ENCODE measurements at regions not wholly inside any gene's neighbourhood (a gene's known extent, or its start where the extent isn't known, plus 50 kb on each side); places are given as distances from the start of the nearest gene placed in this dataset.

- no peak for TF ChIP-seq RAD21 (IDR thresholded peaks at IDR 0.05; ENCODE audit: low read depth)
- no peak for TF ChIP-seq MAX (IDR thresholded peaks at IDR 0.05)
- TF ChIP-seq TEAD4 (IDR thresholded peaks at IDR 0.05) = no peak
- TF ChIP-seq EP300 (IDR thresholded peaks at IDR 0.05; ENCODE audit: borderline replicate concordance) = no peak
- TF ChIP-seq CEBPB (IDR thresholded peaks at IDR 0.05) = no peak
- TF ChIP-seq CREB1 (IDR thresholded peaks at IDR 0.05; ENCODE audit: low read depth) = no peak
- no peak for TF ChIP-seq USF1 (IDR thresholded peaks at IDR 0.05)
- TF ChIP-seq TAF1 (IDR thresholded peaks at IDR 0.05; ENCODE audit: low read depth) = no peak
- no peak for TF ChIP-seq ZBTB7A (IDR thresholded peaks at IDR 0.05; ENCODE audit: low read depth)
- no peak for TF ChIP-seq TCF12 (IDR thresholded peaks at IDR 0.05; ENCODE audit: low read depth)
- TF ChIP-seq YY1 (IDR thresholded peaks at IDR 0.05; ENCODE audit: low read depth) = no peak
- no peak for TF ChIP-seq FOXM1 (IDR thresholded peaks at IDR 0.05; ENCODE audit: borderline replicate concordance, low read depth)
- TF ChIP-seq NFIC (IDR thresholded peaks at IDR 0.05) = no peak
- no peak for TF ChIP-seq REST (IDR thresholded peaks at IDR 0.05; ENCODE audit: low read depth)
- TF ChIP-seq EGR1 (IDR thresholded peaks at IDR 0.05) = no peak
Measured at GRCh38 chr16:77553130-77553529, 118.3 kb upstream of the ADAMTS18 start.

- TF ChIP-seq EGR1 (IDR thresholded peaks at IDR 0.05) (no peak), EP300 (IDR thresholded peaks at IDR 0.05; ENCODE audit: borderline replicate concordance) (no peak), REST (IDR thresholded peaks at IDR 0.05; ENCODE audit: low read depth) (no peak), FOXM1 (IDR thresholded peaks at IDR 0.05; ENCODE audit: borderline replicate concordance, low read depth) (no peak), RAD21 (IDR thresholded peaks at IDR 0.05; ENCODE audit: low read depth) (no peak), MAX (IDR thresholded peaks at IDR 0.05) (no peak)
Measured at GRCh38 chr16:77555126-77555525, 120.3 kb upstream of the ADAMTS18 start.

- TF ChIP-seq RAD21 (IDR thresholded peaks at IDR 0.05; ENCODE audit: low read depth) = no peak
- TF ChIP-seq MAX (IDR thresholded peaks at IDR 0.05) = no peak
- TF ChIP-seq TCF12 (IDR thresholded peaks at IDR 0.05; ENCODE audit: low read depth) = no peak
- TF ChIP-seq YY1 (IDR thresholded peaks at IDR 0.05; ENCODE audit: low read depth) = no peak
- no peak for TF ChIP-seq FOXM1 (IDR thresholded peaks at IDR 0.05; ENCODE audit: borderline replicate concordance, low read depth)
- no peak for TF ChIP-seq ZBTB7A (IDR thresholded peaks at IDR 0.05; ENCODE audit: low read depth)
- TF ChIP-seq TEAD4 (IDR thresholded peaks at IDR 0.05) = no peak
- TF ChIP-seq USF1 (IDR thresholded peaks at IDR 0.05) = no peak
- TF ChIP-seq EP300 (IDR thresholded peaks at IDR 0.05; ENCODE audit: borderline replicate concordance) = no peak
- TF ChIP-seq EGR1 (IDR thresholded peaks at IDR 0.05) = no peak
- no peak for TF ChIP-seq NFIC (IDR thresholded peaks at IDR 0.05)
- no peak for TF ChIP-seq CEBPB (IDR thresholded peaks at IDR 0.05)
- TF ChIP-seq REST (IDR thresholded peaks at IDR 0.05; ENCODE audit: low read depth) = no peak
- no peak for TF ChIP-seq TAF1 (IDR thresholded peaks at IDR 0.05; ENCODE audit: low read depth)
Measured at GRCh38 chr16:77555791-77556190, 121.0 kb upstream of the ADAMTS18 start.

- TF ChIP-seq TEAD4 (IDR thresholded peaks at IDR 0.05) = peak; percentile 70
- TF ChIP-seq EGR1 (IDR thresholded peaks at IDR 0.05) = no peak
- TF ChIP-seq USF1 (IDR thresholded peaks at IDR 0.05) = 0 out of 2 replicates have a peak, but pooled peaks have one; percentile 5
- peak; percentile 46; the same call in 1 of the 2 replicates for TF ChIP-seq MAX (IDR thresholded peaks at IDR 0.05)
Measured at GRCh38 chr16:77556201-77556873, 121.5 kb upstream of the ADAMTS18 start.

Measured in Ishikawa (cell line).